Tibial nerve (tissue), 4 donors: ENCODE measurements at regions not wholly inside any gene's neighbourhood (a gene's known extent, or its start where the extent isn't known, plus 50 kb on each side); places are given as distances from the start of the nearest gene placed in this dataset.

Source experiments
- DNase-seq, 2 donors: peaks; one replicate each; pipeline ENCODE4 v3.0.0-alpha.2; 2019; ENCODE audit warnings: low spot score in 2 of 2
- H3K27ac ChIP-seq, 4 donors: fragments of 200-600 bp; sonication (generic) in 3 of 4; one replicate each; pipeline ENCODE4 v1.5.1; 2017 to 2019; ENCODE audit warnings: mild to moderate bottlenecking in 1 of 4
- H3K27me3 ChIP-seq, 2 donors: fragments of 200-600 bp; sonication (generic) in 1 of 2; one replicate each; pipeline versions ENCODE4 v1.5.1 to v1.6.0; 2017 to 2019
- H3K36me3 ChIP-seq, 3 donors: fragments of 200-600 bp; sonication (generic); one replicate each; pipeline ENCODE4 v1.5.1; 2018 to 2019
- H3K4me1 ChIP-seq, 4 donors: fragments of 200-600 bp; sonication (generic) in 3 of 4; one replicate each; pipeline ENCODE4 v1.5.1; 2017 to 2019
- H3K4me3 ChIP-seq, 4 donors: fragments of 200-600 bp; sonication (generic) in 3 of 4; one replicate each; pipeline ENCODE4 v1.5.1; 2017 to 2019; ENCODE audit warnings: mild to moderate bottlenecking in 1 of 4, moderate library complexity in 1 of 4
- H3K9me3 ChIP-seq, 4 donors: fragments of 200-600 bp; sonication (generic) in 3 of 4; one replicate each; pipeline ENCODE4 v1.5.1; 2017 to 2019
- CTCF ChIP-seq, 5 experiments: fragments of 200-600 bp in 3 of 5; fragments of 450-650 bp in 2 of 5; sonication (generic) in 3 of 5; IDR thresholded peaks; one replicate each; pipeline ENCODE4 v1.5.1; 2016 to 2019; ENCODE audit warnings: antibody characterized with exemption in 5 of 5, mild to moderate bottlenecking in 3 of 5, moderate library complexity in 2 of 5
- EP300 ChIP-seq, 2 donors: sonication (generic); formaldehyde crosslinking; IDR thresholded peaks; one replicate each; pipeline ENCODE4 v1.6.1; 2017; ENCODE audit warnings: antibody characterized with exemption in 2 of 2, mild to moderate bottlenecking in 1 of 2
- POLR2A ChIP-seq, 2 donors: fragments of 450-650 bp; IDR thresholded peaks; one replicate each; pipeline ENCODE4 v1.6.1; 2017; ENCODE audit warnings: antibody characterized with exemption in 2 of 2, mild to moderate bottlenecking in 2 of 2, moderate library complexity in 2 of 2
- WGBS, 2 donors: methylation state at CpG; one replicate each; pipeline ENCODE4 v1.1.5; 2018; 5-methylcytosine and 5-hydroxymethylcytosine counted together

GRCh38 chr3:75115695-75116094, 501.2 kb upstream of the CNTN3 start:
- no peak for TF ChIP-seq POLR2A (IDR thresholded peaks at IDR 0.05)
- no peak for TF ChIP-seq CTCF (IDR thresholded peaks at IDR 0.05)
- TF ChIP-seq EP300 (IDR thresholded peaks at IDR 0.05): no peak
- H3K36me3 ChIP-seq: no peaks in the 10 kb centered on the region
- H3K27me3 ChIP-seq: no peaks in the 10 kb centered on the region
- H3K9me3 ChIP-seq: no peaks in the 10 kb centered on the region
- DNase-seq: no peak
- WGBS, 2 donors: 92% methylated on average over 2 of the region's 2 CpGs
- no peak overlapping the region for H3K27ac ChIP-seq
- no peak overlapping the region for H3K4me3 ChIP-seq
- no peaks in the 10 kb centered on the region for H3K4me1 ChIP-seq

GRCh38 chr3:75118779-75119178, 504.3 kb upstream of the CNTN3 start:
- no peak overlapping the region for H3K27ac ChIP-seq
- TF ChIP-seq CTCF (IDR thresholded peaks at IDR 0.05): no peak
- TF ChIP-seq EP300 (IDR thresholded peaks at IDR 0.05): no peak
- no peak for TF ChIP-seq POLR2A (IDR thresholded peaks at IDR 0.05)
- 87 to 90% methylated on average over 1 of the region's 1 CpG for WGBS, 2 donors
- H3K36me3 ChIP-seq: no peaks in the 10 kb centered on the region
- H3K4me3 ChIP-seq: no peak overlapping the region
- no peaks in the 10 kb centered on the region for H3K9me3 ChIP-seq
- H3K4me1 ChIP-seq: no peaks in the 10 kb centered on the region
- DNase-seq: no peak
- no peaks in the 10 kb centered on the region for H3K27me3 ChIP-seq

GRCh38 chr3:75126556-75126955, 512.1 kb upstream of the CNTN3 start:
- no peak for TF ChIP-seq POLR2A (IDR thresholded peaks at IDR 0.05)
- TF ChIP-seq CTCF (IDR thresholded peaks at IDR 0.05): no peak
- no peak overlapping the region for H3K27ac ChIP-seq
- no peaks in the 10 kb centered on the region for H3K27me3 ChIP-seq
- H3K9me3 ChIP-seq: no peaks in the 10 kb centered on the region
- H3K36me3 ChIP-seq: no peaks in the 10 kb centered on the region
- H3K4me1 ChIP-seq: no peaks in the 10 kb centered on the region
- DNase-seq: no peak
- no peak overlapping the region for H3K4me3 ChIP-seq

GRCh38 chr3:75129101-75129500, 514.6 kb upstream of the CNTN3 start:
- no peaks in the 10 kb centered on the region for H3K9me3 ChIP-seq
- no peaks in the 10 kb centered on the region for H3K4me1 ChIP-seq
- no peaks in the 10 kb centered on the region for H3K27me3 ChIP-seq
- no peak for DNase-seq
- H3K4me3 ChIP-seq: no peak overlapping the region
- 64 to 79% methylated on average over 2 of the region's 2 CpGs for WGBS, 2 donors
- no peak for TF ChIP-seq EP300 (IDR thresholded peaks at IDR 0.05)
- TF ChIP-seq POLR2A (IDR thresholded peaks at IDR 0.05): no peak
- no peak for TF ChIP-seq CTCF (IDR thresholded peaks at IDR 0.05)
- H3K36me3 ChIP-seq: no peaks in the 10 kb centered on the region
- H3K27ac ChIP-seq: no peak overlapping the region

- Histone ChIP-seq H3K27me3 (no peaks in the 10 kb centered on the region), H3K9me3 (peaks cover 0 to 10% (median 0%) of the 10 kb centered on the region in 4 donors), H3K27ac (no peak overlapping the region), H3K36me3 (no peaks in the 10 kb centered on the region), H3K4me3 (no peak overlapping the region), H3K4me1 (no peaks in the 10 kb centered on the region)
- no peak for DNase-seq
- 90% methylated on average over 13 to 14 of the region's 14 CpGs for WGBS, 2 donors
- TF ChIP-seq EP300 (IDR thresholded peaks at IDR 0.05): no peak
- TF ChIP-seq CTCF (IDR thresholded peaks at IDR 0.05): no peak
- TF ChIP-seq POLR2A (IDR thresholded peaks at IDR 0.05): no peak
Measured at GRCh38 chr3:75136100-75136897, 521.8 kb upstream of the CNTN3 start.
